Uterus (tissue), 2 donors: ENCODE measurements at regions not wholly inside any gene's neighbourhood (a gene's known extent, or its start where the extent isn't known, plus 50 kb on each side); places are given as distances from the start of the nearest gene placed in this dataset.

Experiments used
- CTCF ChIP-seq, 4 experiments: fragments of 200-600 bp in 2 of 4; fragments of 450-650 bp in 2 of 4; sonication (generic) in 2 of 4; IDR thresholded peaks; one replicate each; pipeline ENCODE4 v1.5.1; 2016 to 2019; ENCODE audit warnings: antibody characterized with exemption in 4 of 4, mild to moderate bottlenecking in 2 of 4, moderate library complexity in 1 of 4
- POLR2A ChIP-seq, 2 donors: fragments of 450-650 bp; IDR thresholded peaks; one replicate each; pipeline ENCODE4 v1.6.1; 2016; ENCODE audit warnings: antibody characterized with exemption in 2 of 2, mild to moderate bottlenecking in 1 of 2, moderate library complexity in 1 of 2

GRCh38 chr2:46813680-46814079 is 101.9 kb downstream of the MCFD2 start:
- TF ChIP-seq CTCF (IDR thresholded peaks at IDR 0.05): no peak
- no peak for TF ChIP-seq POLR2A (IDR thresholded peaks at IDR 0.05)
